NB4 (cell line): ENCODE measurements at regions not wholly inside any gene's neighbourhood (a gene's known extent, or its start where the extent isn't known, plus 50 kb on each side); places are given as distances from the start of the nearest gene placed in this dataset.

Experiments used
- CTCF ChIP-seq: IDR thresholded peaks from one replicate; pipeline ENCODE4 v1.5.1; 2012; ENCODE audit warnings: low read depth, low read length
- MAX ChIP-seq: IDR thresholded peaks from 2 replicates; pipeline ENCODE4 v1.6.1; 2011; ENCODE audit warnings: low read depth, low read length
- MYC ChIP-seq: IDR thresholded peaks from 2 replicates; pipeline ENCODE4 v1.6.1; 2011; ENCODE audit warnings: low read depth, low read length
- POLR2A ChIP-seq: IDR thresholded peaks from 2 replicates; pipeline ENCODE4 v1.6.1; 2011; ENCODE audit warnings: mild to moderate bottlenecking; ENCODE audit not compliant: insufficient read length; ENCODE audit errors: extremely low read depth

GRCh38 chr2:177114712-177115111 lies 97.9 kb upstream of the HNRNPA3 start:
- TF ChIP-seq CTCF (no peak), MAX (no peak), MYC (no peak), POLR2A (no peak)
